GM18858 (cell line): ENCODE measurements at regions not wholly inside any gene's neighbourhood (a gene's known extent, or its start where the extent isn't known, plus 50 kb on each side); places are given as distances from the start of the nearest gene placed in this dataset.
"Not testable (repeated sequence)": the region's sequence is repeated elsewhere in the genome, so short reads cannot be mapped to it uniquely, and the experiment has no call there.

Source experiments
- ATAC-seq: cut with Tn5 transposase; IDR thresholded peaks from one replicate; pipeline ENCODE4 v1.9.1; 2021; ENCODE audit not compliant: unreplicated experiment

DNA sequence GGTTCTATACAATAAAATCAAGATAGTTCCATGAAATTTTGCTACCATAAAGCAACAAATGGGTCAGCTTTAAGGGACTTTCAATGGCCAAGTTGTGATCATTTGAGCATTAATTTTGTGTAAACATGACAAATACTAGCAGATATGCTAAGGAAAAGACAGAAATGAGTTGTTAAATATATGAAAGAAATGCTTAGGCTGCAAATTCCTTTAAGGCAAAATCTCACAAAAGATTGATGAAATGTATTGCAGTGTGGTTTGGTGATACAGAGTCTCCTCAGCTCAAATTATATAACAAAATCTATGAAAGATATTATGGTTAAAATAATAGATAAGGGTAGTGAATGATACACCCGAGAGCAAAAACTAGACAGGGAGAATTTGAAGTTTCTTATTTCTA lies 377.2 kb downstream of the RAP2B start:
- ATAC-seq = no peak

DNA sequence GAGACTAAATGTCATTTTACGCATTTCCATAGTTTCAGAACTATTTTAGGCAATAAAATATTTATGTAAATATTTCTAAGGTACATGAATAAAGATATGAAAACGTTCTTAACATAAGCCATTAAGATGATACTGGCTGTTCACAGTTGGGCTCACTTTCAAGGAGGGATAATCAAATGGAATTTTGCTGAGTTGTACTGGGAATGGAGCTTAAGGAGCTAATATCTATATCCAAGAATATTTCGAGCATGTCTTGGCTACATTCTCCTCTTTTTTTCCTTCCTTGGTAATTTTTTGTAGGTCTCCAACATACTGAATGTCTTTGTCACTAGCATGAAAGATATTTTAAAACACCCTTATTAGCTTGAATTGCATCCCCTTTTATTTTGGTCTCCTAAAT lies 383.4 kb downstream of the RAP2B start:
- no peak for ATAC-seq

DNA sequence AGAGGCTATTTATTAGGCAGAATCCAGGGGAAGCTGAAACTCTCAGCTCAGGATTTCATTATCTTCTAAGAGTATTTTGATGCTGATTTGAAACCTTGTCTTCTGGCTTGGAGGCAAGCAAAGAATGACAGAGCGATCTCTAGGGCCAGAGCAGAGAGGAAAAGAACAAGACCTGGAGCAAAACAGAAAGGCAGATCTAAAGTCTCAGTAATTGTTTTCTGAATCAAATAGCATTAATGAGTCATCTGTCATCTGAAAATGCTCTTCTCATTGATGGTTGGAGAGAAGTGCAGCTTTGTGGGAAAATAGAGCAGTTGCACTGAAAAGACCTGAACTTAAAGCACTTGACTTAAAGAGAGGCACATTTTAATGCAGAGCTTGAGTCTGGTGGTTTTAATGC lies 385.9 kb downstream of the RAP2B start:
- ATAC-seq = no peak

DNA sequence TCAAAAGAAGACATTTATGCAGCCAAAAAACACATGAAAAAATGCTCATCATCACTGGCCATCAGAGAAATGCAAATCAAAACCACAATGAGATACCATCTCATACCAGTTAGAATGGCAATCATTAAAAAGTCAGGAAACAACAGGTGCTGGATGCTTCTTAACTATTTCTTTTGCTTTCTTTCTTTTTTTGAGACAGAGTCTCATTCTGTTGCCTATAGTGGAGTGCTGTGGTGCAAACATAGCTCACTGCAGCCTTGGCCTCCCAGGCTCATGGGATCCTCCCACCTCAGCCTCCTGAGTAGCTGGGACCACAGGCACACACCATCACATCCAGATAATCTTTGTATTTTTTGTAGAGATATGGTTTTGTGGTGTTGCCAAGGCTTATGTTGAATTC lies 387.7 kb downstream of the RAP2B start:
- ATAC-seq = not testable (repeated sequence)

DNA sequence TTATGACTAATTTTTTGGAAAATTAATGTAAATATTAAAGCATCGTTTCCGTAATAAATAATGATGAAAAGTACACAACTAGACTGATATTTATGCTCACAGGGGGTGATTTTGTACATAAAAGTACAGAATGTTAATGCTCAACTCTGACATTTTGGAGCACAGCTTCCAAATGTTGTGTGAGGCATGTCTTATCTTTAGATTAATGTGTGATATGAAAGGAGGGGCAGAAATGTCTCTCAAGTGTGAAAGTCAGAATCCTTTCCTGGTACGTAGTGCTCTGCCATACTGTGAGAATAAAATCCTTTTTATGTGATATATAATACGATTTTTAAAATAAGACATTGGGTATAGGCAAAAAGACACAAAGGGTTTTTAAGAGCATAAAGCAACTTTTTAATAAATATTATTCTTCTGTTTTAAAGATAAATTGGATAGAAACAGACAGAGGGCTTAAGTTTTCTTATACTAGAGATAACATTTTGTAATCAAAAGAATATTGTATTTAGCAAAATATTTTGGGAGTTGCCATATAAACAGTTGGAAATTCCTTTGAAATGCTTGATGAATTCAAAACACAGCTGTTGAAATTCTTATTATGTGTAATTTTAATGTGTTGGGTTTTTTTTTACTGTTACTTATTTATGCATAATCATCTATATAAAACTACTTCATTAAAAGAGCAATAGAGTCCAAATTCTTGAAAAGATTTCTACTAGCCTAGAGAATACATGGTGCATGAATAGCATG lies 389.7 kb downstream of the RAP2B start:
- ATAC-seq = no peak

DNA sequence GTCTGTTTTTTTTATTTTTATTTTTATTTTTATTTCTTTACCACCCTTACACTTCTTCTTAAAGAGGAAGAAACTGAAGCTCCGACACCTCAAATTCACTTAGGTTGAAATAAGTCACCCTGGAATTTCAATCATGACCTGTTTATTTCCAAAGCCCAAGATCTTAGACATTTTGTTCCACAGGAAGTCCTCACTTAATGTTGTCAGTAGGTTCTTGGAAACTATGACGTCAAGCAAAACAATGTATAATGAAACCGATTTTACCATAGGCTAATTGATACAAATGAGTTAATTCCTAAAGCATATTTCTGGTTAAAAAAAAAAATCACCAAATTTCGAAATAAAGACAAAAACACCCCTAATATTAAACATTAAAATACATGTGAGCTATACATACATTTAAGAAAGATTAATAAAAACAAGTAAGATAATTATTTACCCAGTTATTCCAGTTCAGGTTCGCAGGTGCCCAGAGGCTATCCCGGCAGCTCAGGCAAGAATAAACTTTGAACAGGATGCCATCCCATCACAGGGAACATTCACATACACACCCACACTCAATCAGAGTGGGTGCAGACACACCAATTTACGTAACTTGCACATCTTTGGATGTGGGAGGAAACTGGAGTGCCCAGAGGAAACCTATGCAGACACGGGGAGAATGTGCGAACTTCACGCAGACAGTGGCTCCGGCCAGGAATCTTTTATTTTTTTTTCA lies 391.0 kb downstream of the RAP2B start:
- ATAC-seq = no peak

DNA sequence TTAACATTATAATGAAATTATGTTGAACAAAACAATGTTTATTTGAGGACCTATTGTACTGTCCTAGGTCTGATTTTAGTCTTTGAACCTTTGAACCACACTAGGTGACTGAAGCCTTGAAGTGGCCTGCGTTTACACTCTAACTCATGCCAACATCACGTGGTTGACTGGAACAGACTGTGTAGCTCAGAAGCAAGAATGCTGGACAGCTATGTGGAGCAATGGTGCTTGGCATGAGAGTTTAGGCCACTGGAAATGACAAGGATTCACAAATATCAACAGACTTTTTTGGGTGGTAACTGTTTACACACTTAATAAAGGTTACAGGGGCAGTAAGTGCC lies 391.5 kb downstream of the RAP2B start:
- no peak for ATAC-seq

DNA sequence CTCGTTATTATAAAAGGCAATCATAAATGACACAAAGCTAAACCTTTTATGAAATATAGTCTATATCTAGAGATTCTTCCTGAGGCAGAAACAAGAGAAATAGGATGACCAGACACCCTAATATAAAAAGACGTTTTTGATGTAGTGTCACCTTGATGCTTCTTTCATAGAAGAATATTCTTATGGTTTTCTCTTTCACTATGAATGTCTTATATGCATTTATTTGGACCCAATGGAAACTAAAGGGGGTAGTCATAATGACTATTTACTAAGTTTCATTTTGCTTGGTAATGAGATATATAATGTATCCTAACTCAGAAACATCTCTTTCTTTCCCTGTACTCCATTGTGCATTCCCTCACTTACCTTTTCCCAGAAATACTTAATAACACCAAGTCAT lies 393.9 kb downstream of the RAP2B start:
- ATAC-seq = no peak

DNA sequence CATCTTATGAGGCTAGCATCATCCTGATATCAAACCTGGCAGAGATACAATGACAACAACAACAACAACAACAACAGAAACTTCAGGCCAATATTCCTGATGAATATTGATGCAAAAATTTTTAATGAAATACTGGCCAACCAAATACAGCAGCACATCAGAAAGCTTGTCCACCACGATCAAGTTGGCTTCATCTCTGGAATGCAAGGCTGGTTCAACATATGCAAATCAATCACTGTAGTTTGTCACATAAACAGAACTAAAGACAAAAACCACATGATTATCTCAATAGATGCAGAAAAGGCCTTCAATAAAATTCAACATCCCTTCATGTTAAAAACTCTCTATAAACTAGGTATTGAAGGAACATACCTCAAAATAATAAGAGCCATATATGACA lies 397.3 kb downstream of the RAP2B start:
- ATAC-seq = not testable (repeated sequence)

DNA sequence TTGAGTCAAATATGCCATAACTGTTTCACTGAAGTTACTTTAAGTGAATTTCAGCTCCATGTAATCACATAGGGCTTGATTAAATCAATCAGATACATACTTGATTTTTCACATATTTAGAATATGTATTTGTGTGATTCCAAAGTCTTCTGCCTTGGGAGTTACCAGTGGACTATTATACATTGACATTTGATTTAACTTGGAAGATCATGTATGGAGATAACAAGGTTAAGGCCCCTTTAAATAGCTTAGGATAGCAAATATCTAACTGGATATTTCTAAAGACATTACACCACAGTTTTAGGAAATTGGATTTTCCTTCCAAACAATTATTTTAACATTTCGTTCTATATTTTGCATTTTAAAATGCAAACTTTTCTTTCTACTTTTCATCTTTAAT lies 405.0 kb downstream of the RAP2B start:
- ATAC-seq = no peak

DNA sequence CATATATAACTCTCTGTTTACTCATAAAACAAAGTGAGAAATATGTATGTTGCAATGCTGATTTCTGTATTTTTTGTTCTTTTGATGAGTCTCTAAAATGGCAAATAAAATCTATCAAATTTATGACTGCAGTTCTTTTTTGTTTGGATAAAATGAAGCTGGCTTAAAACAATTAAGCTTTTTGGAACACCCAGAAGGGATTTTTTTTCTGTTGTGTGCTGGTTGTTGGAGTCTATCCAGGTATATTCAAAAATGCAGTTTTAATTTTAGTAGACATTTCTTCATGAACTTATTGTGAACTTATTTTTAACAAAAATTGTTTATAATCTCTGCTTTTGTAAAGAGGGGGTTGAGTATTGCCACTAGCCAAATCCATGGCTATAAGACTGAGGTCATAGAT lies 405.5 kb downstream of the RAP2B start:
- ATAC-seq = no peak

DNA sequence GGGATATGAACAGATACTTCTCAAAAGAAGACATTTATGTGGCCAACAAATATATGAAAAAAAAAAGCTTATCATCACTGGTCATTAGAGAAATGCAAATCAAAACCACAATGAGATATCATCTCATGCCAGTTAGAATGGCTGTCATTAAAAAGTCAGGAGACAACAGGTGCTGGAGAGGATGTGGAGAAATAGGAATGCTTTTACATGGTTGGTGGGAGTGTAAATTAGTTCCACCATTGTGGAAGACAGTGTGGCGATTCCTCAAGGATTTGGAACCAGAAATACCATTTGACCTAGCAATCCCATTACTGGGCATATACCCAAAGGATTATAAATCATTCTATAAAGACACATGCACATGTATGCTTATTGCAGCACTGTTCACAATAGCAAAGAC lies 408.5 kb downstream of the RAP2B start:
- not testable (repeated sequence) for ATAC-seq

DNA sequence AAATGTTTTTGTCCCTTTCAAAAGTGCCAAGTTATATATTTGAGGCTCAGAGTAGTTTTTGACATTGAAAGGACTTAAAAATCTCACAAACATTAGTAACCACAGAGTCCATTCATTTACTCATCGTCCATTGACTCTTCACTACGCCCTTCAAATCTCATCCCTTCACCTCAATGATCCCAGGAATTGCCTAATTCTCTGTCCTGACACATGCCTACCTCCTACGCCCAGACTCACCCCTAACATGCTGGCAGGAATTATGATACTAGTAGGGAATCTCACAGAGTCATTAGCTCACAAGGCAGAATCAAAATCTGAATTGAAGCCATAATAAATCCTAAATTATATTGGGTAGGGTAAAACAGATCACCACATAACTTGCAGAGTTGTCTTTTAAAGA lies 410.1 kb downstream of the RAP2B start:
- ATAC-seq = no peak

DNA sequence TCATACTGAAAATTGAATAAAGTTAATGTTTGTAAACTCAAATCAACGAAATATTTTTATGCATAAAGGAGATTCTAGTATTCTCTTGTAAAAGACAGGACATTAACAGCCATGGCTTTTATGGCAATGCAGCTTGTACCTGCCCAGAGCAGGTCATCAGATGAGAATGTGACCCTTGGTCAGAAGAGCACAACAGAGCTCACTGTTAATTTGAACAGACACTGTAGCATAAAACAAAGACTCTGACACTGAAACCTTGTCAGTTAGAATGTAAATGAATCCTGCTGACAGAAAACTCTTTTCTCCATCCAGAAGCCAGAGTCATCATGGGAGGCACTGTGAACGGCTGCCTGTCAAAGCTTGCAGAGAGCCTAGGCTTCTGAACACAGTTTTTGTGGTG lies 410.6 kb downstream of the RAP2B start:
- no peak for ATAC-seq

DNA sequence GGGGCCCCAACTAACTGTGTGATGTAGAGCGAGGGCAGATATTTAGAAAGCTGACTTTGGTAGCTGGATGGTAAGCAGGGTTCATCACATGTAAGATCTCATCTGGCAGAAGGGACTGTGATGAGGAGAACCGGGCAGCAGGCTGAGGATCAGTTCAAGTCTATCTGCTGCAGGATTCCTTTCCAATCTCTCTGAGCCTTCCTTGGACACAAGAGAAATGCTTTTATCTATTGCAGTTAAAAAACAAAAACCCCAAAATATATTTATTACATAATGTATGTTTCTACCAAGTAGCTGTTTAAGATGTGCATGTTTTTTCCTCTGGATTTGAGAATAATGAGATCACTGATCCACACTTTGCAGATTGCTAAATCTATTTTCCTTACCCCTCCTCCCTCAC lies 411.5 kb downstream of the RAP2B start:
- ATAC-seq = no peak

DNA sequence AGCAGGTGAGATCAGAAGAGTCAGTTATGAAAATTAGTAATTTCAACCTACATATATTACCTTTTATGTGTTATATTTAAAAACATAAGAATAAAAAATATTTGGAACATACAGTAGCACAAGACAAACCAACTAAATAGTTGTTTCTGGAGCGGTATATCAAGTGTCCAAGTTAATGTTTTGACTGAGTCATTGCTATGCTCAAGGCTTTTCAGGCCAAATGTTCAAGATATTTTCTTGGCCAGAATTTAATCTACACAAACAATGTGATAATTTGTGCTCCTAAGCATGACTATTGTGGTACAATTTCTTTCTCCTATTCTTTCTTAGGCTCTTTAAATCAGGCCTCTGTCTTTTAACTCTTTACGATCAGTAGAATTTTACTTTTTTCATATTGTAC lies 412.4 kb downstream of the RAP2B start:
- no peak for ATAC-seq

DNA sequence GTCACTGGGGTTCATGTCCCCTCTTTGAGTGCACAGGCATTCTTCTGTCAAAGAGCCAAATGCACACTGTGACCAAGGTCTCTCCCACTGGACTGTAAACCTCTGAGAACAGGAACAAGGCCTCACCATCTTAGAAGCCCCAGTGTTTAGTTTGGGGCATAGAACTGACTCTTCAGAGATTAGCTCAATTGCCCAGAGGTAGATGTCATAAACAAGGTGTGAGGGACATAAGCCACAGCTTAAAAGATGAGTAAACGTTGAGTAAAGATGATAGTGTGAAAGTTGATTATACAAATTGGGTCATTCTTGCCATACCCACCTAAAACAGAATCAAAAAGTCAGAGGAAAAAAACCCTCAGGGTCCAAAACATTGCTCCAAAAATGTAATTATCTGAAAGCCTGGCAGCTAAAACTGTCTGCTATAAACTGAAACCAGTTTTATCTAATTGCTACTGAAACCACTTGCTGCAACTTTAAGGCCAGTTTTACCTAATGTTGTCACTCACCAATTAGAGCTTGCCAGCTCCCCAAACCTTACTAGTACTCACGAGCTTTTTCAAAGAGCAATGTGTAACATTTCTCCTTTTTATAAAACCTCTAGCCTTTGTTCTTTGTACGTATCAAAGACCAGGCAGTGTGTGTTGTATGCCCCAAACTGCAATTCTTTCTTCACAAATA lies 415.2 kb downstream of the RAP2B start:
- no peak for ATAC-seq

DNA sequence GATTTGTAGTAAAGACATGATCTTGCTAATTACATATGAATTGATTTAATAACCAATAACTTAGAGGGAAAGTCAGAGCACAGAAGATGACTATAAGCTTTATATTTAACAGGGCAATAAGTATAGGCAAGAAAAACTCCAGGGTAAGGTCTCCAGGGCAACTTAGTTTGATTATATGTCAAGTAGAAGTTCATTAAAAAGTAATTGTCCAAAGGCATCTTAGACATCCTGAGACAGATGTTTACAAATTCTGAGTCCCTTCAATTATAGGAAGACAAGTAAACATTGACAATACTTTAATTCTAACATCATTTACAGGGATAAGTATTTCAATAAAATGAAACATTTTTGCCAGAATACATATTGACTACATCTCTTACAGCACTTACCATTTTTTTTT lies 416.0 kb downstream of the RAP2B start:
- no peak for ATAC-seq

DNA sequence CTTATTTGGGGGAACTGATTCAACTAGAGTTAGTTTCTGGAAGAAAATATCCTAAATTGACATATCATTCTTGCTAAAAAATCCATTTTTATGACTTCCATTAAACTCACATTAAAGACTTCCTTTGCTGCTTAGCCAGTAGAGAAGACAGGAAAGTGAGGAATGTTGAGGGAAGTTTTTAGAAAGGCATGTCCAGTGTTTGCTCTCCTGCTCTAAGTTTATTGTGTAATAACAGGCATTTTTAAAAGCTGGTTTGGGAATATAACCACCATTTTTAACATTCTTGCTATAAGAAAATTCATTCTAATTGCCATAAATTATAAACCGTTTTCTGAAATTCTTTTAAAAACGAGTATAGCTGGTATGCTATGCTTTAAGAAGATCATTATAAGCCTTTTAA lies 428.0 kb downstream of the RAP2B start:
- ATAC-seq = no peak

DNA sequence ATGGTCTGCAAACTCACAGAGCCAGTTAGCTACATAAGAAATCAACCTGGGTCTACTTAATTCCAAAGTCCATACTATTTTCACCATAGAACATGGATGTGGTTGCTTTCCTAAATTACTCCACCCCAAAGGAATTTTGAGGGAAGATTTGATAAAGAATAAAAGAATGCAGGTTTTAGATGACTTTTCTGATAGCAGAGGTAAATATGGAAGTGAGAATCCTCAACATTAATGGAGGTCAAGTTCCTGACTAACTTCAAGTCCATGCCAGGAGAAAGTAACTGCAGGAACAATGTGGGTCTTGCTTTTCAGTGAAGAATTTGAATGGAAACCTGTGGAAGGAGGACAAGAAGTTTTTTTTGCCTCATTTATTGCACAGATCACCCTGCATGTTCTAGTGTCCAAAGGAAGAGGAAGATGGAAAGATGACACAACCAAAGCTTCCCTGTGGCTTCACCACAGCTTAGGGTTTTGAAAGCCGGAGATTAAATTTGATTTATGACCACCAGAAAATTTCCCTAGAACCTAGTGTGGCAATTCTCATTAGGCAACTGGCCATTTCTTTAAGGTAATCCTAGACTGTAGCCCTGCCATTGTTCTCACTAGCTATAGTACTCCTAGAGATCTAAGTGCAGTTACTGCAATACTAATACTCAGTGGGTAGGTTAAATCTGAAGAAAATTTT lies 429.7 kb downstream of the RAP2B start:
- ATAC-seq = no peak

DNA sequence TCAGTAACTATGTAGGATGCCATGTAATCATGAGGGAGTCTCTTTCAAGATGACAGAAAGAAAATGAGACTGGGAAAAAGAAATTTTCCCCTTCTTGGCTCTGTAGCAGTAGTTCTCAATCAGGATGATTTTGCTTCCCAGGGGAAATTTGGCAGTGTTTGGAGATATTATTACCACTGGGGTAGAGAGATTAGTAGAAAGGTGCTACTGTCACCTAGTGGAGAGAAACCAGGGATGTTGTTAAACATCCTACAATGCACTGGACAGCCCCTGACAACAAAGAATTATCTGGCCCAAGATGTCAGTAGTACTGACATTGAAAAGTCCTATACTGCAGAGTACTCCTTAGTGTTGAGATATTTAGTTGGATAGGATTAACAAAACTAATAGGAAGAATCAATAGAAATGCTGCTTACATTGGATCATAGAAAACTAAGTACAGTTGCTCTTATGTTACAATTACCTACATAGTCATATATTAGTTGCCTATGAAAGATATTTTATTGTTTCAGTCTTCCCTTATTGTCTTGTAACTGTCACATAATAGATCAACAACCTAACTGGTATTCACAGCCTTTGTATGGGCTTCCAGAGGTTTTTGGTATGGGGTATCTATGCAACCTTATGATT lies 433.3 kb downstream of the RAP2B start:
- ATAC-seq = no peak
